ENCODE measurements at regions not wholly inside any gene's neighbourhood (a gene's known extent, or its start where the extent isn't known, plus 50 kb on each side); places are given as distances from the start of the nearest gene placed in this dataset.

- no peaks in the 10 kb centered on the region for H3K36me3 ChIP-seq
- DNase-seq (no peak), FAIRE-seq (no peak), ATAC-seq (no peak)
- 53 to 73% methylated on average over 15 to 16 of the region's 16 CpGs for WGBS, 2 donors
- H3K9me3 ChIP-seq = no peaks in the 10 kb centered on the region
- intact Hi-C loops (cut with DNase I) = no loop called here
- no peak overlapping the region for H3K27ac ChIP-seq
- H3K4me3 ChIP-seq = no peak overlapping the region
- no peak for TF ChIP-seq CTCF (IDR thresholded peaks at IDR 0.05)
- H3K27me3 ChIP-seq = peaks cover 0 to 3% (median 0%) of the 10 kb centered on the region in 4 donors
- no peaks in the 10 kb centered on the region for H3K4me1 ChIP-seq
Measured at GRCh38 chr17:6208608-6209180, 138.5 kb downstream of the WSCD1 start.

- no peaks in the 10 kb centered on the region for H3K4me1 ChIP-seq
- H3K4me3 ChIP-seq = no peak overlapping the region
- FAIRE-seq = no peak
- intact Hi-C loops (cut with DNase I) = no loop called here
- H3K9me3 ChIP-seq = no peaks in the 10 kb centered on the region
- no peak for ATAC-seq
- H3K36me3 ChIP-seq = no peaks in the 10 kb centered on the region
- peaks cover 0 to 3% (median 0%) of the 10 kb centered on the region in 4 donors for H3K27me3 ChIP-seq
- no peak for TF ChIP-seq CTCF (IDR thresholded peaks at IDR 0.05)
- DNase-seq = no peak
- H3K27ac ChIP-seq = no peak overlapping the region
- 60 to 67% methylated on average over 6 of the region's 6 CpGs for WGBS, 2 donors
Measured at GRCh38 chr17:6205525-6205924, 135.3 kb downstream of the WSCD1 start.

- intact Hi-C loops (cut with DNase I) = no loop called here
- ATAC-seq (no peak), DNase-seq (no peak), FAIRE-seq (no peak)
- Histone ChIP-seq H3K27ac (no peak overlapping the region), H3K36me3 (no peaks in the 10 kb centered on the region), H3K4me3 (no peak overlapping the region), H3K27me3 (peaks cover 0 to 1% (median 0%) of the 10 kb centered on the region in 4 donors), H3K9me3 (no peaks in the 10 kb centered on the region), H3K4me1 (no peaks in the 10 kb centered on the region)
- WGBS, 2 donors = 27 to 33% methylated on average over 4 of the region's 4 CpGs
- no peak for TF ChIP-seq CTCF (IDR thresholded peaks at IDR 0.05)
Measured at GRCh38 chr17:6205033-6205432, 134.9 kb downstream of the WSCD1 start.

DNA sequence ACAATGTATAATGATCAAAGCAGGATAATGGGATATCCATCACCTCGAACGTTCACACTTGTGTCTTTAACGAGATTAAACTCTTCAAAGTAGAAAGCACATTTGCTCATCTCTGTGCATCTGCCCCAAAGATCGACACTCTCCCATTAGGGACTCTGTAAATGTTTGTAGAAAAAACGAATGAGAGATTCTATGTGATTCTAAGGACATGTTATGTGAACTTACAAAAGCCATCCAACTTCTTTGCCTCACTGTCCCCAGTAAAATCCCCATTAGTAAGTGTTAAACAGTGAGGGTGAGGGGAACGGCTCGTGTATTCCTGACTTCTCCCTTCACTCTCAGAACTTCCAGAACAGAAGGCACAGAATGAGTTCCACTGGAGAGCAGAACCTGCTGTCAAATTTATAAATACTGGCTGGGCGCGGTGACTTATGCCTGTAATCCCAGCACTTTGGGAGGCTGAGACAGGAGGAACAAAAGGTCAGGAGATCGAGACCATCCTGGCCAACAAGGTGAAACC lies 134.1 kb downstream of the WSCD1 start:
- no peaks in the 10 kb centered on the region for H3K9me3 ChIP-seq
- DNase-seq = no peak
- no peak for FAIRE-seq
- no peaks in the 10 kb centered on the region for H3K27me3 ChIP-seq
- TF ChIP-seq CTCF (IDR thresholded peaks at IDR 0.05) = no peak
- no peak overlapping the region for H3K4me3 ChIP-seq
- 47 to 56% methylated on average over 10 of the region's 10 CpGs for WGBS, 2 donors
- H3K27ac ChIP-seq = no peak overlapping the region
- H3K36me3 ChIP-seq = no peaks in the 10 kb centered on the region
- intact Hi-C loops (cut with DNase I) = no loop called here
- ATAC-seq = no peak
- no peaks in the 10 kb centered on the region for H3K4me1 ChIP-seq

GRCh38 chr17:6196355-6196754 lies 126.2 kb downstream of the WSCD1 start:
- intact Hi-C loops (cut with DNase I) = no loop called here
- H3K27me3 ChIP-seq = peaks cover 0 to 4% (median 0%) of the 10 kb centered on the region in 4 donors
- H3K9me3 ChIP-seq = no peaks in the 10 kb centered on the region
- H3K36me3 ChIP-seq = no peaks in the 10 kb centered on the region
- WGBS, 2 donors = 63 to 75% methylated on average over 4 of the region's 4 CpGs
- no peak for FAIRE-seq
- no peak for TF ChIP-seq CTCF (IDR thresholded peaks at IDR 0.05)
- no peak for DNase-seq
- H3K4me1 ChIP-seq = no peaks in the 10 kb centered on the region
- ATAC-seq = no peak
- no peak overlapping the region for H3K4me3 ChIP-seq
- H3K27ac ChIP-seq = no peak overlapping the region

Data from pancreas (tissue), 10 donors.